GM19438 (cell line): ENCODE measurements at regions not wholly inside any gene's neighbourhood (a gene's known extent, or its start where the extent isn't known, plus 50 kb on each side); places are given as distances from the start of the nearest gene placed in this dataset.
"Not testable (repeated sequence)": the region's sequence is repeated elsewhere in the genome, so short reads cannot be mapped to it uniquely, and the experiment has no call there.

Experiments used
- ATAC-seq: cut with Tn5 transposase; IDR thresholded peaks from one replicate; pipeline ENCODE4 v1.9.1; 2021; ENCODE audit warnings: low read depth; ENCODE audit not compliant: unreplicated experiment

- no peak for ATAC-seq
Measured at GRCh38 chr5:145467446-145467845, 367.7 kb downstream of the PRELID2 start.

DNA sequence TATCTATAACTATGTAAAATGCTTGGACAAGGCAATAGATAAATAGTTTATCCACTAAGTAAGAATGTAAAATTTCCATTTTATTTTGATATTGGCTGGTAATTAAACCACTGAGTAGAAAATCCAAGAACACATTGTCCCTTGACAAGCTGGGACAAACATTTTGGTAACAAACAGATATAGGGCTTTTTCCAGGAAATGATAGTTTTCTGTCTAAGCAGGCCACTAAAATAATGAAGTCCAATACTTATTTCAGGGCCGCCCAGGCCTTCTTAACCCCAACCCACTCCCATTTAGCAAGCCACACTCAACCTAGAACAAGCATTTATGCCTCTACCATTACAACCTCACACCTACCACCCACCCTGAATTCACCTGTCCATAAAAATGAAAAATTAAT, 368.6 kb downstream of the PRELID2 start:
- ATAC-seq = no peak

GRCh38 chr5:145465474-145466263, 369.5 kb downstream of the PRELID2 start:
- ATAC-seq = no peak

- no peak for ATAC-seq
Measured at GRCh38 chr5:145464171-145464570, 371.0 kb downstream of the PRELID2 start.

- no peak for ATAC-seq
Measured at GRCh38 chr5:145463634-145464033, 371.5 kb downstream of the PRELID2 start.

DNA sequence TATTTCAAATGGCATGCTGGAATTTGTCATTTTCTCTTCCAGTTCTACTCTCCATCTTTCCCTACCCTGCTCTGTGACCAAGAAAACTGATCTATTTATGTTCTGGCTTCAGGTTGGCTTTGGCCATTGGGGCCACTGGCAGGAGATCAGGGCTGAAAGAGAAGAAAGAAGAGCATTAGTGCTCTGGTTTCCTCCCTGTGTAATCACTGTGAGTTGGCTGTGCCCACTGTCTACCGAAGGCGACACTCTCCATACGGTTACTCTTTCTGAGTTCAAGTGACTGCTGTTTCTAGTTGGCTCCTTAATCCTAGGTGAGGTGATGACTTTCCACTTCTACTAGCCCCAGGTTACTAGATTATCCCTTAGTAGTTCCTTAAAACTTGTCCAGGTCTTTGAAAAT, 372.6 kb downstream of the PRELID2 start:
- ATAC-seq = no peak

DNA sequence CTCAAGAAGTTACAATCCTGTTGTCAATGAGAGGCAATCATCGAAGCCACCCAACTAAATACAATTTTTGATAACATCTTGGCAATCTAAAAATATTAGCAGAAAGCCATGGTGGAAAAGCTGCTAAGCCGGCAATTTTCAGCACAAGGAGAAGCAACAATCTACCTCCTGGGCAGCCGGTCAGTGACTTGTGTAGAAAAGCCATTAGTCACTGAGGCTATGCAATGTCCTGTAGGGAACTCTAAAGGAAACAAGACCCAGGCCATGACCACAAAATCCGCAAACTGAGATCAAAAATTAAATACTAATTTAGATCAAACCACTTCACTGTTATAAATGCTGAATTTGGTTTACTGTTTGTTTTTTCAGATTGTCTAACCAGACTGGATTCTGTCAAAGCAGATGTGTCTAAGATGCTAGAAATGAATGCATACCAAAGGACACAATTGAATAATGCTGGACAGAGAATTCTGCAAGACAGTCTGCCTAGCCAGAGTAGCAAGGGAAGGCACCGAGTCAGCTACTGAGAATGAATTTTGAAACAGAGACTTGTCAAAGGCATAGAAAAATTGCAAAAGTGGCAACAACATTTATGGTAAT, 384.8 kb downstream of the PRELID2 start:
- no peak for ATAC-seq

DNA sequence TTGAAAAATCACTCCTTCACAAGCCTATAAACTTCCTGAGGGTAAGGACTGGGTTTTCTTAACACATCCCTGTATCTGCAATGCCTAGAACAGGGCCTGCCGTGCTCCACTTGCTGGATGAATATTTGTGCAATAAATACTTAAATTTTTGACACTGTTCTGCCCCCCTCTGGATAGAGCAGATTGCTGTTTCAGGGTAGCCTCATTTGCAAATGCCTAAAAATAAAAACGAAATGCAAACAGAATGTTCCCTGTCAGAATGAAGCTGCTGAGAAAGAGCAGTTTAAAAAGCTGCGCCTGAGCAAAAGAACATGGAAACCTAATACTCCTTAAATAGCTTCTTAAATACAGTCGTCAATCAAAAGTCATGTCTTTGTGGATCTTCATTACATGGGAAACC, 385.3 kb downstream of the PRELID2 start:
- no peak for ATAC-seq

GRCh38 chr5:145446875-145447274, 388.3 kb downstream of the PRELID2 start:
- not testable (repeated sequence) for ATAC-seq

GRCh38 chr5:145446412-145446811, 388.7 kb downstream of the PRELID2 start:
- no peak for ATAC-seq

GRCh38 chr5:145445027-145445426, 390.1 kb downstream of the PRELID2 start:
- ATAC-seq = no peak

- ATAC-seq = no peak
Measured at GRCh38 chr5:145443964-145444363, 391.2 kb downstream of the PRELID2 start.

DNA sequence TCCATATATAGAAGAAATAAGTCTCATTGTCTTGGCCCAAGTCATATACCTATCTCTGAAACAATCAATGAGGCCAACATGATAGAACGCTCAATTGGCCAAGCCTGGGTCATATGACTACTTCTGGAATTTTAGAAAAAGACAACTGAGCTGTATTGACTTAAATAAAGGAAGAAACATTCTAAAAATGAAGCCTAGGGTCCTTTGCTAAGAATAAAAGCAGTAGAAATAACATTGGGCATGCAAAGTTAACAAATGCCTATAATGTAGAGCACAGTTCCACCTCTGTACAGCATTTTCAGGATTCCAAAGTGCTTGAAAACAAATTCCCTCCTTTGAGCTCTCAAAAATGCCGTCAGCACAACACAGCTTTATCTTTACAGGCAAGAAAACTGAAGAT, 391.8 kb downstream of the PRELID2 start:
- no peak for ATAC-seq

- ATAC-seq = not testable (repeated sequence)
Measured at GRCh38 chr5:145442661-145443060, 392.5 kb downstream of the PRELID2 start.

GRCh38 chr5:145441228-145441627, 393.9 kb downstream of the PRELID2 start:
- ATAC-seq = no peak

- no peak for ATAC-seq
Measured at GRCh38 chr5:145437627-145438026, 397.5 kb downstream of the PRELID2 start.

GRCh38 chr5:145433077-145433476, 402.1 kb downstream of the PRELID2 start:
- ATAC-seq = no peak

GRCh38 chr5:145429170-145429569, 406.0 kb downstream of the PRELID2 start:
- ATAC-seq = no peak

GRCh38 chr5:145408048-145408341, 427.1 kb downstream of the PRELID2 start:
- no peak for ATAC-seq

DNA sequence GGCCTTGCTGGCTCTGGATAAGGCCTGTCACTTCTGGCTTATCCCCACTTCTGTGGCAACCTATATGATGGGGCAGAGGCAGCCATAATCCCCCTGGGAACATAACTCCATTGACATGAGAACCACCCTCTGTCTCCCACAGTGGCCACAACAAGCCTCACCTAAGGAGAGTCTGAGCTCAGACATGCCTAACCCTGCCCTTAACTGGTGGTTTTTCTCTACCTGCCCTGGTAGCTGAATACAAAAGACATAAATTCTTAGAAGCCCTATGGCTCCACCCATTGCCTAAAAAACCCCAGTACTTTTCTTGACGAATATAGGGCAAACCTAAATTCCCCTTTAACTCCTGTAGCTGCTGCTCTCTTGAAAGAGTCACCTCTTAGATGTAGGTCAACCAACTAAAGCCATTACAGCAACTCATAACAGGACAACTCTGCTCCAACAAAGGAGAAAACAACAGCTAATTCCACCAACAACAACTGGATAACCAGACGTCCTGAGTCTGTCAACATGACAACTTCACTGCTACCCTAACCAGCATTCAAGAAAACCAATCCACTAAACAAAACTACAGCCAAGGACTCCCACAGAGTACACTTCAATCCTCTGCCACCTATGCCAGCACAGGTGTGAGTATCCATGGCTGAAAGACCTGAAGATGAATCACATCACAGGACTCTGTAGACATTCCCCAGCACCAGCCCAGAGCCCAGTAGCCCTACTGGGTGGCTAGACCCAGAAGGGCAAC, 427.7 kb downstream of the PRELID2 start:
- no peak for ATAC-seq

GRCh38 chr5:145403992-145404391, 431.1 kb downstream of the PRELID2 start:
- no peak for ATAC-seq

GRCh38 chr5:145396888-145397287, 438.3 kb downstream of the PRELID2 start:
- ATAC-seq = no peak
